H1 (cell line): ENCODE measurements at regions not wholly inside any gene's neighbourhood (a gene's known extent, or its start where the extent isn't known, plus 50 kb on each side); places are given as distances from the start of the nearest gene placed in this dataset.

ENCODE experiments used
- GTF2F1 ChIP-seq: IDR thresholded peaks from 2 replicates; pipeline ENCODE4 v1.6.1; 2012; ENCODE audit warnings: low read depth, low read length, improper control_type of control experiment, borderline replicate concordance
- HDAC2 ChIP-seq, 2 experiments: fragments of 300-600 bp in 1 of 2; sonication (generic) in 1 of 2; IDR thresholded peaks; 2 replicates each; pipeline ENCODE4 v1.6.1; 2011 to 2012; ENCODE audit warnings: low read depth in 2 of 2, low read length in 2 of 2, mild to moderate bottlenecking in 2 of 2, moderate library complexity in 2 of 2, borderline replicate concordance in 1 of 2, inconsistent platforms in 1 of 2
- SIRT6 ChIP-seq: IDR thresholded peaks from one replicate; pipeline ENCODE4 v1.7.1; 2012; ENCODE audit warnings: low read length, inconsistent platforms
- SP1 ChIP-seq: IDR thresholded peaks from 2 replicates; pipeline ENCODE4 v1.6.1; 2011; ENCODE audit warnings: low read depth, low read length
- SUZ12 ChIP-seq: fragments of 200-600 bp; sonication (generic); IDR thresholded peaks from 2 replicates; pipeline ENCODE4 v1.6.1; 2012; ENCODE audit warnings: mild to moderate bottlenecking, inconsistent platforms, low read length, moderate library complexity, mixed read lengths
- TCF12 ChIP-seq: IDR thresholded peaks from 2 replicates; pipeline ENCODE4 v1.6.1; 2011; ENCODE audit warnings: low read depth, mild to moderate bottlenecking, low read length

- no peak for TF ChIP-seq SUZ12
- TF ChIP-seq TCF12 = no peak
- no peak for TF ChIP-seq HDAC2 (IDR thresholded peaks at IDR 0.05; ENCODE audit: borderline replicate concordance in 1 of 2, low read depth in 2 of 2, low read length in 2 of 2)
- TF ChIP-seq GTF2F1 = no peak
- TF ChIP-seq SIRT6 = no peak
- no peak for TF ChIP-seq SP1
- TF ChIP-seq, all 59 proteins: peak for 0
These were observed 50.1 kb upstream of the PIEZO2 start (continued) for GRCh38 chr18:11199477-11199876.
